ENCODE measurements at regions not wholly inside any gene's neighbourhood (a gene's known extent, or its start where the extent isn't known, plus 50 kb on each side); places are given as distances from the start of the nearest gene placed in this dataset.

DNA sequence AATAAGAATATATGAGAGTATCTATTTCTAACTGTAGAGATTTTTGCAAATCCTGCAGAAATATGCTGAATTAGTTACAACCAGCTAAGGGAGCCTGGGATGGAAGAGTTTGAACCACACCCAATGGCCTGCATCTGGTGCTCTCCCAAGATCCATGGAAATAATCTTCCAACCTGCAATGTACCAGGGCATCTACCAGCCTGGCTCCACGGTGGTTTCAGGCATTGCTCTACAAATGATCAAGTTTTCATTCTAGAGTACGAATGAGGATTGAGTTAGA, 61.4 kb upstream of the IL1R1 start:
- TF ChIP-seq, protein P1, sequence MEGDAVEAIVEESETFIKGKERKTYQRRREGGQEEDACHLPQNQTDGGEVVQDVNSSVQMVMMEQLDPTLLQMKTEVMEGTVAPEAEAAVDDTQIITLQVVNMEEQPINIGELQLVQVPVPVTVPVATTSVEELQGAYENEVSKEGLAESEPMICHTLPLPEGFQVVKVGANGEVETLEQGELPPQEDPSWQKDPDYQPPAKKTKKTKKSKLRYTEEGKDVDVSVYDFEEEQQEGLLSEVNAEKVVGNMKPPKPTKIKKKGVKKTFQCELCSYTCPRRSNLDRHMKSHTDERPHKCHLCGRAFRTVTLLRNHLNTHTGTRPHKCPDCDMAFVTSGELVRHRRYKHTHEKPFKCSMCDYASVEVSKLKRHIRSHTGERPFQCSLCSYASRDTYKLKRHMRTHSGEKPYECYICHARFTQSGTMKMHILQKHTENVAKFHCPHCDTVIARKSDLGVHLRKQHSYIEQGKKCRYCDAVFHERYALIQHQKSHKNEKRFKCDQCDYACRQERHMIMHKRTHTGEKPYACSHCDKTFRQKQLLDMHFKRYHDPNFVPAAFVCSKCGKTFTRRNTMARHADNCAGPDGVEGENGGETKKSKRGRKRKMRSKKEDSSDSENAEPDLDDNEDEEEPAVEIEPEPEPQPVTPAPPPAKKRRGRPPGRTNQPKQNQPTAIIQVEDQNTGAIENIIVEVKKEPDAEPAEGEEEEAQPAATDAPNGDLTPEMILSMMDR (IDR thresholded peaks at IDR 0.05): no peak
- no peak for TF ChIP-seq POLR2A (IDR thresholded peaks at IDR 0.05)
